ENCODE measurements at regions not wholly inside any gene's neighbourhood (a gene's known extent, or its start where the extent isn't known, plus 50 kb on each side); places are given as distances from the start of the nearest gene placed in this dataset.

DNA sequence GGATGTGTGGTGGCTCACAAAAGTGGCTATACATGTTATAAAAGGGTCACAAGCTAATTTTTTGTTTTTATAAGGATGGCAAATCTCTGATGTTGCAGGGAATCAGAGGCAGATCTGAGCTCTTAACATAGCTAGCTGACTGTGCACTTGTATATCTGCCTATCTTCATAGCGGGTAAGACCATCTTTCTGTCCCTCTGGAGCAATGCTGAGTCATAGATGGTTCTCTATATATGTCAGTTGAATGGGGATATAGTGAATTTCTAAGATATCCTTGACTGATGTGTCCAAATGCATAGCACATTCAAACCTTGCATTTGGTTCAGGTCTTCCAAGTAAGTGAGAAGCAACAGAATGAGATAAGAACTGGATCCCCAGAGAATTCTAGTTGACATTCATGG is 272.6 kb upstream of the PROX1 start:
- ATAC-seq: no peak
- TF ChIP-seq ZFP30 (CRISPR knock-in tag; IDR thresholded peaks at IDR 0.05) (no peak), ZFP3 (CRISPR knock-in tag; IDR thresholded peaks at IDR 0.05) (no peak), BACH2 (CRISPR knock-in tag; IDR thresholded peaks at IDR 0.05; ENCODE audit: borderline replicate concordance) (no peak), PPARA (CRISPR knock-in tag; IDR thresholded peaks at IDR 0.05; ENCODE audit: borderline replicate concordance) (no peak), TCF4 (CRISPR knock-in tag; IDR thresholded peaks at IDR 0.05; ENCODE audit: borderline replicate concordance) (no peak), ZNF70 (CRISPR knock-in tag; IDR thresholded peaks at IDR 0.05) (no peak), ZC3H10 (CRISPR knock-in tag; IDR thresholded peaks at IDR 0.05) (no peak), ISL1 (CRISPR knock-in tag; IDR thresholded peaks at IDR 0.05) (no peak), ZNF8 (CRISPR knock-in tag; IDR thresholded peaks at IDR 0.05) (no peak), ESRRG (CRISPR knock-in tag; IDR thresholded peaks at IDR 0.05) (no peak)
- TF ChIP-seq, protein P1, sequence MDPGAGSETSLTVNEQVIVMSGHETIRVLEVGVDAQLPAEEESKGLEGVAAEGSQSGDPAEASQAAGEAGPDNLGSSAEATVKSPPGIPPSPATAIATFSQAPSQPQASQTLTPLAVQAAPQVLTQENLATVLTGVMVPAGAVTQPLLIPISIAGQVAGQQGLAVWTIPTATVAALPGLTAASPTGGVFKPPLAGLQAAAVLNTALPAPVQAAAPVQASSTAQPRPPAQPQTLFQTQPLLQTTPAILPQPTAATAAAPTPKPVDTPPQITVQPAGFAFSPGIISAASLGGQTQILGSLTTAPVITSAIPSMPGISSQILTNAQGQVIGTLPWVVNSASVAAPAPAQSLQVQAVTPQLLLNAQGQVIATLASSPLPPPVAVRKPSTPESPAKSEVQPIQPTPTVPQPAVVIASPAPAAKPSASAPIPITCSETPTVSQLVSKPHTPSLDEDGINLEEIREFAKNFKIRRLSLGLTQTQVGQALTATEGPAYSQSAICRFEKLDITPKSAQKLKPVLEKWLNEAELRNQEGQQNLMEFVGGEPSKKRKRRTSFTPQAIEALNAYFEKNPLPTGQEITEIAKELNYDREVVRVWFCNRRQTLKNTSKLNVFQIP (CRISPR knock-in tag; IDR thresholded peaks at IDR 0.05; ENCODE audit: borderline replicate concordance, low read depth): no peak
- TF ChIP-seq, protein P2, sequence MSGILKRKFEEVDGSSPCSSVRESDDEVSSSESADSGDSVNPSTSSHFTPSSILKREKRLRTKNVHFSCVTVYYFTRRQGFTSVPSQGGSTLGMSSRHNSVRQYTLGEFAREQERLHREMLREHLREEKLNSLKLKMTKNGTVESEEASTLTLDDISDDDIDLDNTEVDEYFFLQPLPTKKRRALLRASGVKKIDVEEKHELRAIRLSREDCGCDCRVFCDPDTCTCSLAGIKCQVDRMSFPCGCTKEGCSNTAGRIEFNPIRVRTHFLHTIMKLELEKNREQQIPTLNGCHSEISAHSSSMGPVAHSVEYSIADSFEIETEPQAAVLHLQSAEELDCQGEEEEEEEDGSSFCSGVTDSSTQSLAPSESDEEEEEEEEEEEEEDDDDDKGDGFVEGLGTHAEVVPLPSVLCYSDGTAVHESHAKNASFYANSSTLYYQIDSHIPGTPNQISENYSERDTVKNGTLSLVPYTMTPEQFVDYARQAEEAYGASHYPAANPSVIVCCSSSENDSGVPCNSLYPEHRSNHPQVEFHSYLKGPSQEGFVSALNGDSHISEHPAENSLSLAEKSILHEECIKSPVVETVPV (CRISPR knock-in tag; IDR thresholded peaks at IDR 0.05): no peak
- TF ChIP-seq, protein P3, sequence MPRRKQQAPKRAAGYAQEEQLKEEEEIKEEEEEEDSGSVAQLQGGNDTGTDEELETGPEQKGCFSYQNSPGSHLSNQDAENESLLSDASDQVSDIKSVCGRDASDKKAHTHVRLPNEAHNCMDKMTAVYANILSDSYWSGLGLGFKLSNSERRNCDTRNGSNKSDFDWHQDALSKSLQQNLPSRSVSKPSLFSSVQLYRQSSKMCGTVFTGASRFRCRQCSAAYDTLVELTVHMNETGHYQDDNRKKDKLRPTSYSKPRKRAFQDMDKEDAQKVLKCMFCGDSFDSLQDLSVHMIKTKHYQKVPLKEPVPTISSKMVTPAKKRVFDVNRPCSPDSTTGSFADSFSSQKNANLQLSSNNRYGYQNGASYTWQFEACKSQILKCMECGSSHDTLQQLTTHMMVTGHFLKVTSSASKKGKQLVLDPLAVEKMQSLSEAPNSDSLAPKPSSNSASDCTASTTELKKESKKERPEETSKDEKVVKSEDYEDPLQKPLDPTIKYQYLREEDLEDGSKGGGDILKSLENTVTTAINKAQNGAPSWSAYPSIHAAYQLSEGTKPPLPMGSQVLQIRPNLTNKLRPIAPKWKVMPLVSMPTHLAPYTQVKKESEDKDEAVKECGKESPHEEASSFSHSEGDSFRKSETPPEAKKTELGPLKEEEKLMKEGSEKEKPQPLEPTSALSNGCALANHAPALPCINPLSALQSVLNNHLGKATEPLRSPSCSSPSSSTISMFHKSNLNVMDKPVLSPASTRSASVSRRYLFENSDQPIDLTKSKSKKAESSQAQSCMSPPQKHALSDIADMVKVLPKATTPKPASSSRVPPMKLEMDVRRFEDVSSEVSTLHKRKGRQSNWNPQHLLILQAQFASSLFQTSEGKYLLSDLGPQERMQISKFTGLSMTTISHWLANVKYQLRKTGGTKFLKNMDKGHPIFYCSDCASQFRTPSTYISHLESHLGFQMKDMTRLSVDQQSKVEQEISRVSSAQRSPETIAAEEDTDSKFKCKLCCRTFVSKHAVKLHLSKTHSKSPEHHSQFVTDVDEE (CRISPR knock-in tag; IDR thresholded peaks at IDR 0.05): no peak

DNA sequence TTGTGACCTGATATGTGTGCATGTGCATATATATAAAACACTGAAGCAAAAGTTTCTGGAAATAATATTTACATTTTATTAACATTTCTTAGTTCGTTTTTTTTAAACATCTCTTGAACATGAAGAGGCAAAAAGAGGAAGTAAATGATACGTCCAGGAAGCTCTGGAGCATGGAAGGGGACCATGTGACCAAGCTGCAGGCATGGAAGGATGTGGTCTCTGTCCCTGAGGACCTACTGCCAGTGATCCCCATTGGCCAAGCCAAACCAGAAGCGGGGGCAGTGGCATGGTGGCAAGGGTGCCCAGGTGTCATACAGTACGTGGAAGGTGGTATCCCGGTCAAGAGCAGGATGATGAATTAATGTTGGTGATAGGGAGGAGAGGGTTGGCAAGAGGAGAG is 268.3 kb upstream of the PROX1 start:
- TF ChIP-seq BACH2 (CRISPR knock-in tag; IDR thresholded peaks at IDR 0.05; ENCODE audit: borderline replicate concordance) (no peak), ISL1 (CRISPR knock-in tag; IDR thresholded peaks at IDR 0.05) (no peak), ESRRG (CRISPR knock-in tag; IDR thresholded peaks at IDR 0.05) (no peak), ZNF565 (CRISPR knock-in tag; conservative IDR thresholded peaks at IDR 0.05; ENCODE audit: low read depth) (no peak), ZNF8 (CRISPR knock-in tag; IDR thresholded peaks at IDR 0.05) (no peak), PPARA (CRISPR knock-in tag; IDR thresholded peaks at IDR 0.05; ENCODE audit: borderline replicate concordance) (no peak), CSDC2 (CRISPR knock-in tag; IDR thresholded peaks at IDR 0.05) (no peak), SNAI2 (CRISPR knock-in tag; IDR thresholded peaks at IDR 0.05) (no peak), ARNTL (CRISPR knock-in tag; IDR thresholded peaks at IDR 0.05; ENCODE audit: borderline replicate concordance, low read depth) (no peak), GLIS3 (CRISPR knock-in tag; IDR thresholded peaks at IDR 0.05) (no peak), ZFP3 (CRISPR knock-in tag; IDR thresholded peaks at IDR 0.05) (no peak), ZFP30 (CRISPR knock-in tag; IDR thresholded peaks at IDR 0.05) (no peak)
- TF ChIP-seq, protein P4, sequence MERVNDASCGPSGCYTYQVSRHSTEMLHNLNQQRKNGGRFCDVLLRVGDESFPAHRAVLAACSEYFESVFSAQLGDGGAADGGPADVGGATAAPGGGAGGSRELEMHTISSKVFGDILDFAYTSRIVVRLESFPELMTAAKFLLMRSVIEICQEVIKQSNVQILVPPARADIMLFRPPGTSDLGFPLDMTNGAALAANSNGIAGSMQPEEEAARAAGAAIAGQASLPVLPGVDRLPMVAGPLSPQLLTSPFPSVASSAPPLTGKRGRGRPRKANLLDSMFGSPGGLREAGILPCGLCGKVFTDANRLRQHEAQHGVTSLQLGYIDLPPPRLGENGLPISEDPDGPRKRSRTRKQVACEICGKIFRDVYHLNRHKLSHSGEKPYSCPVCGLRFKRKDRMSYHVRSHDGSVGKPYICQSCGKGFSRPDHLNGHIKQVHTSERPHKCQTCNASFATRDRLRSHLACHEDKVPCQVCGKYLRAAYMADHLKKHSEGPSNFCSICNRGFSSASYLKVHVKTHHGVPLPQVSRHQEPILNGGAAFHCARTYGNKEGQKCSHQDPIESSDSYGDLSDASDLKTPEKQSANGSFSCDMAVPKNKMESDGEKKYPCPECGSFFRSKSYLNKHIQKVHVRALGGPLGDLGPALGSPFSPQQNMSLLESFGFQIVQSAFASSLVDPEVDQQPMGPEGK (CRISPR knock-in tag; IDR thresholded peaks at IDR 0.05; ENCODE audit: borderline replicate concordance): no peak
- ATAC-seq: no peak

DNA sequence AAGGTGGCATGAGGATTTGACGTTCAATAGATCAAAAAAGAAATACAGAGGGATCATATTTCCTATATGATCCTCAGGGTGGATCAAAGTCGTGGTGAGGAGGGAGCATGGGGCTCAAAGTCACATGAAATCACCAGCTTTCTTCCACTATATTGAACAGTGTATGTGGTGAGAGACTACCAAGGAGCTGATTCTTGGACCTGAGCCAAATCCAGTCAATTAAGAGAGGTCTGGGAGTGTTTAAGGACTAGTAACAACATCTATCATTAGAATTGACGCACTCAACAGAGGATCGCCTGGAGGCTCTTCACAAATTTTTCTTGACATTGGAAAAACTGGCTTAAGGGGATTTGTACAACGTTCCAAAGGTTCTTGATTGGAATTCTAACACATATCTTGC is 267.7 kb upstream of the PROX1 start:
- ATAC-seq: no peak
- no peak for TF ChIP-seq ZNF8 (CRISPR knock-in tag; IDR thresholded peaks at IDR 0.05)
- no peak for TF ChIP-seq RARB (CRISPR knock-in tag; IDR thresholded peaks at IDR 0.05)

DNA sequence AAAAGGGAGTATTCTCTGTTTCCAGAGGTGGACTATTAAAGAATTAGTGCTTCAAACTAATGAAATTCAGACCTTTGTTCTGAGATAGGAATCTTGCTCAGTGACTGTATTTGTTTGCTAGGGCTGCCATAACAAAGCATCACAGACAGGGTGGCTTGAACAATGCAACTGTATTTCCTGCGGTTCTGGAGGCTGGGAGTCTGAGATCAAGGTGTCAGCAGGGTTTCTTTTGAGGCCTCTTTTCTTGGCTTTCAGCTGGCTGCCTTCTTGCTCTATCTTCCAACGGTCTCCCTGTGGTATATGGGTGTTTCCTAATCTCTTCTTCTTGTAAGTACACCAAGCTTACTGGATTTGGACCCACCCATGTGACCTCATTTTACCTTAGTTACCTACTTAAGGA is 264.6 kb upstream of the PROX1 start:
- TF ChIP-seq, protein P4 (CRISPR knock-in tag; IDR thresholded peaks at IDR 0.05; ENCODE audit: borderline replicate concordance): no peak
- no peak for TF ChIP-seq OSR1 (CRISPR knock-in tag; IDR thresholded peaks at IDR 0.05)
- TF ChIP-seq, protein P5, sequence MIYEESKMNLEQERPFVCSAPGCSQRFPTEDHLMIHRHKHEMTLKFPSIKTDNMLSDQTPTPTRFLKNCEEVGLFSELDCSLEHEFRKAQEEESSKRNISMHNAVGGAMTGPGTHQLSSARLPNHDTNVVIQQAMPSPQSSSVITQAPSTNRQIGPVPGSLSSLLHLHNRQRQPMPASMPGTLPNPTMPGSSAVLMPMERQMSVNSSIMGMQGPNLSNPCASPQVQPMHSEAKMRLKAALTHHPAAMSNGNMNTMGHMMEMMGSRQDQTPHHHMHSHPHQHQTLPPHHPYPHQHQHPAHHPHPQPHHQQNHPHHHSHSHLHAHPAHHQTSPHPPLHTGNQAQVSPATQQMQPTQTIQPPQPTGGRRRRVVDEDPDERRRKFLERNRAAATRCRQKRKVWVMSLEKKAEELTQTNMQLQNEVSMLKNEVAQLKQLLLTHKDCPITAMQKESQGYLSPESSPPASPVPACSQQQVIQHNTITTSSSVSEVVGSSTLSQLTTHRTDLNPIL (CRISPR knock-in tag; IDR thresholded peaks at IDR 0.05; ENCODE audit: low read depth): no peak
- TF ChIP-seq, protein P1 (CRISPR knock-in tag; IDR thresholded peaks at IDR 0.05; ENCODE audit: borderline replicate concordance, low read depth): no peak
- no peak for TF ChIP-seq ISL1 (CRISPR knock-in tag; IDR thresholded peaks at IDR 0.05)
- no peak for TF ChIP-seq ZFP30 (CRISPR knock-in tag; IDR thresholded peaks at IDR 0.05)
- no peak for TF ChIP-seq ZNF565 (CRISPR knock-in tag; conservative IDR thresholded peaks at IDR 0.05; ENCODE audit: low read depth)
- TF ChIP-seq ZFP3 (CRISPR knock-in tag; IDR thresholded peaks at IDR 0.05): no peak
- no peak for TF ChIP-seq ZNF70 (CRISPR knock-in tag; IDR thresholded peaks at IDR 0.05)
- TF ChIP-seq ZC3H10 (CRISPR knock-in tag; IDR thresholded peaks at IDR 0.05): no peak
- no peak for TF ChIP-seq SNAI2 (CRISPR knock-in tag; IDR thresholded peaks at IDR 0.05)
- no peak for TF ChIP-seq PPARA (CRISPR knock-in tag; IDR thresholded peaks at IDR 0.05; ENCODE audit: borderline replicate concordance)
- TF ChIP-seq BACH2 (CRISPR knock-in tag; IDR thresholded peaks at IDR 0.05; ENCODE audit: borderline replicate concordance): no peak
- TF ChIP-seq TCF4 (CRISPR knock-in tag; IDR thresholded peaks at IDR 0.05; ENCODE audit: borderline replicate concordance): no peak

More for the DNA sequence above, 264.6 kb upstream of the PROX1 start:
- ATAC-seq: no peak

Data from SK-N-SH treated with all-trans-retinoic acid at 6 μM for 48 hours (cell line).